ENCODE measurements at regions not wholly inside any gene's neighbourhood (a gene's known extent, or its start where the extent isn't known, plus 50 kb on each side); places are given as distances from the start of the nearest gene placed in this dataset.
"Not testable (repeated sequence)": the region's sequence is repeated elsewhere in the genome, so short reads cannot be mapped to it uniquely, and the experiment has no call there.

GRCh38 chr7:32212321-32212720 lies 142.1 kb upstream of the PDE1C start:
- DNase-seq (ENCODE audit: low spot score), result peak; percentile 29
- intact Hi-C loops (cut with DNase I), result no loop called here

GRCh38 chr7:32206987-32207386 lies 136.8 kb upstream of the PDE1C start:
- no peak for DNase-seq (ENCODE audit: low spot score)
- intact Hi-C loops (cut with DNase I), result no loop called here

- intact Hi-C loops (cut with DNase I), result no loop called here
- DNase-seq (ENCODE audit: low spot score), result no peak
Measured at GRCh38 chr7:32206488-32206887, 136.3 kb upstream of the PDE1C start.

GRCh38 chr7:32205298-32205824 lies 135.2 kb upstream of the PDE1C start:
- intact Hi-C loops (cut with DNase I), result loop anchor here (2.0 kb wide), 1 partner anchor 461 kb away; no protein-coding TSS in a partner anchor
- not testable (repeated sequence) for DNase-seq (ENCODE audit: low spot score)

GRCh38 chr7:32204361-32205018 lies 134.3 kb upstream of the PDE1C start:
- peak; percentile 82 for DNase-seq (ENCODE audit: low spot score)
- intact Hi-C loops (cut with DNase I), result loop anchor here (2.0 kb wide), 1 partner anchor 460 kb away; no protein-coding TSS in a partner anchor

GRCh38 chr7:32200646-32201045 lies 130.4 kb upstream of the PDE1C start:
- intact Hi-C loops (cut with DNase I), result no loop called here
- DNase-seq (ENCODE audit: low spot score), result no peak

- intact Hi-C loops (cut with DNase I), result no loop called here
- no peak for DNase-seq (ENCODE audit: low spot score)
Measured at GRCh38 chr7:32194537-32194936, 124.3 kb upstream of the PDE1C start.

- DNase-seq (ENCODE audit: low spot score), result no peak
- intact Hi-C loops (cut with DNase I), result no loop called here
Measured at GRCh38 chr7:32191305-32191704, 121.1 kb upstream of the PDE1C start.

- no peak for DNase-seq (ENCODE audit: low spot score)
- intact Hi-C loops (cut with DNase I), result no loop called here
Measured at GRCh38 chr7:32179567-32179966, 109.4 kb upstream of the PDE1C start.

- DNase-seq (ENCODE audit: low spot score), result no peak
- intact Hi-C loops (cut with DNase I), result no loop called here
Measured at GRCh38 chr7:32178677-32179366, 108.6 kb upstream of the PDE1C start.

GRCh38 chr7:32177232-32177631 lies 107.0 kb upstream of the PDE1C start:
- intact Hi-C loops (cut with DNase I), result no loop called here
- no peak for DNase-seq (ENCODE audit: low spot score)

- intact Hi-C loops (cut with DNase I), result no loop called here
- no peak for DNase-seq (ENCODE audit: low spot score)
Measured at GRCh38 chr7:32175099-32175498, 104.9 kb upstream of the PDE1C start.

- DNase-seq (ENCODE audit: low spot score), result no peak
- intact Hi-C loops (cut with DNase I), result no loop called here
Measured at GRCh38 chr7:32171248-32171647, 101.0 kb upstream of the PDE1C start.

GRCh38 chr7:32170838-32171237 lies 100.6 kb upstream of the PDE1C start:
- DNase-seq (ENCODE audit: low spot score), result no peak
- intact Hi-C loops (cut with DNase I), result no loop called here

- DNase-seq (ENCODE audit: low spot score), result no peak
- intact Hi-C loops (cut with DNase I), result no loop called here
Measured at GRCh38 chr7:32169228-32169627, 99.0 kb upstream of the PDE1C start.

GRCh38 chr7:32167815-32168214 lies 97.6 kb upstream of the PDE1C start:
- intact Hi-C loops (cut with DNase I), result no loop called here

GRCh38 chr7:32167256-32167655 lies 97.0 kb upstream of the PDE1C start:
- DNase-seq (ENCODE audit: low spot score), result no peak
- intact Hi-C loops (cut with DNase I), result no loop called here

More at GRCh38 chr7:32167815-32168214, 97.6 kb upstream of the PDE1C start:
- DNase-seq (ENCODE audit: low spot score), result no peak

GRCh38 chr7:32164341-32164996 lies 94.3 kb upstream of the PDE1C start:
- DNase-seq (ENCODE audit: low spot score), result no peak
- intact Hi-C loops (cut with DNase I), result loop anchor here (5.0 kb wide), 1 partner anchor 282 kb away; no protein-coding TSS in a partner anchor

GRCh38 chr7:32163896-32164295 lies 93.7 kb upstream of the PDE1C start:
- DNase-seq (ENCODE audit: low spot score), result no peak
- intact Hi-C loops (cut with DNase I), result loop anchor here (2.0 to 5.0 kb wide), 2 partner anchors 93 to 282 kb away; partner anchors contain the start of gene PDE1C

GRCh38 chr7:32163141-32163806 lies 93.1 kb upstream of the PDE1C start:
- intact Hi-C loops (cut with DNase I), result loop anchor here (2.0 to 5.0 kb wide), 2 partner anchors 92 to 281 kb away; partner anchors contain the start of gene PDE1C
- no peak for DNase-seq (ENCODE audit: low spot score)
